ENCODE measurements at regions not wholly inside any gene's neighbourhood (a gene's known extent, or its start where the extent isn't known, plus 50 kb on each side); places are given as distances from the start of the nearest gene placed in this dataset.
"Not testable (repeated sequence)": the region's sequence is repeated elsewhere in the genome, so short reads cannot be mapped to it uniquely, and the experiment has no call there.

DNA sequence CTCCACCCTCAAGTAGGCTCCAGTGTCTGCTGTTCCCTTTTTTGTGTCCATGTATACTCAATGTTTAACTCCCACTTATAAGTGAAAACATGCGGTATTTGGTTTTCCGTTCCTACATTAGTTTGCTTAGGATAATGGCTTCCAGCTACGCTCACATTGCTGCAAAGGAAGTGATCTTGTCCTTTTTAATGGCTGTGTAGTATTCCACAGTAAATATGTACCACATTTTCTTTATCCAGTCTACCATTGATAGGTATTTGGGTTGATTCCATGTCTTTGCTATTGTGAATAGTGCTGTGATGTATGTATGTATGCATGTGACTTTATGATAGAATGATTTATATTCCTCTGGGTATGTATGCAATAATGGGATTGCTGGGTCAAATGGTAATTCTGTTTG lies 144.6 kb downstream of the BRD1 start:
- H3K36me3 Mint-ChIP-seq (ENCODE audit: low read depth) = no peaks in the 10 kb centered on the region
- H3K27me3 Mint-ChIP-seq (ENCODE audit: low read depth) = peaks cover 60% of the 10 kb centered on the region
- TF ChIP-seq, protein P1, sequence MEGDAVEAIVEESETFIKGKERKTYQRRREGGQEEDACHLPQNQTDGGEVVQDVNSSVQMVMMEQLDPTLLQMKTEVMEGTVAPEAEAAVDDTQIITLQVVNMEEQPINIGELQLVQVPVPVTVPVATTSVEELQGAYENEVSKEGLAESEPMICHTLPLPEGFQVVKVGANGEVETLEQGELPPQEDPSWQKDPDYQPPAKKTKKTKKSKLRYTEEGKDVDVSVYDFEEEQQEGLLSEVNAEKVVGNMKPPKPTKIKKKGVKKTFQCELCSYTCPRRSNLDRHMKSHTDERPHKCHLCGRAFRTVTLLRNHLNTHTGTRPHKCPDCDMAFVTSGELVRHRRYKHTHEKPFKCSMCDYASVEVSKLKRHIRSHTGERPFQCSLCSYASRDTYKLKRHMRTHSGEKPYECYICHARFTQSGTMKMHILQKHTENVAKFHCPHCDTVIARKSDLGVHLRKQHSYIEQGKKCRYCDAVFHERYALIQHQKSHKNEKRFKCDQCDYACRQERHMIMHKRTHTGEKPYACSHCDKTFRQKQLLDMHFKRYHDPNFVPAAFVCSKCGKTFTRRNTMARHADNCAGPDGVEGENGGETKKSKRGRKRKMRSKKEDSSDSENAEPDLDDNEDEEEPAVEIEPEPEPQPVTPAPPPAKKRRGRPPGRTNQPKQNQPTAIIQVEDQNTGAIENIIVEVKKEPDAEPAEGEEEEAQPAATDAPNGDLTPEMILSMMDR (conservative IDR thresholded peaks at IDR 0.05) = no peak
- no peak overlapping the region for H3K27ac Mint-ChIP-seq (ENCODE audit: unreplicated experiment)
- no peak overlapping the region for H3K4me3 Mint-ChIP-seq
- DNase-seq (ENCODE audit: low read depth, low spot score) = no peak
- peaks cover 5% of the 10 kb centered on the region for H3K4me1 Mint-ChIP-seq
- peaks cover 3% of the 10 kb centered on the region for H3K9me3 Mint-ChIP-seq

GRCh38 chr22:49680819-49681218 lies 146.9 kb downstream of the BRD1 start:
- not testable (repeated sequence) for H3K27ac Mint-ChIP-seq (ENCODE audit: unreplicated experiment); H3K4me1 Mint-ChIP-seq; DNase-seq (ENCODE audit: low read depth, low spot score); H3K9me3 Mint-ChIP-seq; H3K4me3 Mint-ChIP-seq; H3K36me3 Mint-ChIP-seq (ENCODE audit: low read depth)
- peaks cover 74% of the 10 kb centered on the region for H3K27me3 Mint-ChIP-seq (ENCODE audit: low read depth)

- Mint-ChIP-seq H3K36me3 (ENCODE audit: low read depth) (no peaks in the 10 kb centered on the region), H3K27ac (ENCODE audit: unreplicated experiment) (no peak overlapping the region), H3K4me3 (no peak overlapping the region), H3K27me3 (ENCODE audit: low read depth) (peaks cover 82% of the 10 kb centered on the region), H3K4me1 (peaks cover 5% of the 10 kb centered on the region), H3K9me3 (peaks cover 3% of the 10 kb centered on the region)
- DNase-seq (ENCODE audit: low read depth, low spot score) = no peak
- TF ChIP-seq, protein P1 (conservative IDR thresholded peaks at IDR 0.05) = no peak
Observed at GRCh38 chr22:49678842-49679170, 148.9 kb downstream of the BRD1 start.

DNA sequence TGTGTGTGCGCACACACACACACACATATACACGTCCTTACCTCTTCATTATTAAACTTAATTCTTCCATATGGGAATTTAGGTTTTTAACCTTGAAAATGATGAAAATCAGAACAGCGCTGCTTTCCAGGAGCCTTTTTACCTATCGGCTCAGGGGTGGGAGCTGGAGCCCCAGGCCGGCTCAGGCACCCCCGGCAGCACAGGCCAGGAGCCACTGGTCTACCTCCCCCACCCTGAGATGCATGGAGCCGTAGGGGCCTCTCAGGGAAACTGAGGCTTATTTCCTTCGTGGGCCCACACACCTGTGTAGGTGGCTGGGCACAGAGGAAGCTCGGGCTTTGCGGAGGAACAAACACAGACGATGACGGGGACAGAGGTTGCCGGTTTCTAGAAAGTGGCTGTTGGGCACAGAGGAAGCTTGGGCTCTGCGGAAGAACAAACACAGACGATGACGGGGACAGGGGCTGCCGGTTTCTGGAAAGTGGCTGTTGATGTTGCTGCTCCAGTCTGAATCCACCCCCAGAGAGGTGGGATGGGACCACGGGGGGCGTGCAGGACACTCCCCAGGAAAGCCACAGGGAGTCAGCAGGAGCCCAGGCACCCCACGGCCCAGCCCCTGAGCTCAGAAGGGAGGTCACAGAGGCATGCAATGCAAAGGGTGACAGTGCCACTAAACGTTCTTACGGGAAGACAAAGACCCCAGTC lies 149.4 kb downstream of the BRD1 start:
- Mint-ChIP-seq H3K27me3 (ENCODE audit: low read depth) (peaks cover 80% of the 10 kb centered on the region), H3K4me1 (peaks cover 5% of the 10 kb centered on the region), H3K9me3 (peaks cover 3% of the 10 kb centered on the region), H3K27ac (ENCODE audit: unreplicated experiment) (no peak overlapping the region), H3K4me3 (no peak overlapping the region), H3K36me3 (ENCODE audit: low read depth) (no peaks in the 10 kb centered on the region)
- no peak for DNase-seq (ENCODE audit: low read depth, low spot score)
- TF ChIP-seq, protein P1 (conservative IDR thresholded peaks at IDR 0.05) = no peak

GRCh38 chr22:49677495-49677889 lies 150.2 kb downstream of the BRD1 start:
- DNase-seq (ENCODE audit: low read depth, low spot score) = no peak
- Mint-ChIP-seq H3K4me3 (no peak overlapping the region), H3K36me3 (ENCODE audit: low read depth) (no peaks in the 10 kb centered on the region), H3K4me1 (peaks cover 5% of the 10 kb centered on the region), H3K27me3 (ENCODE audit: low read depth) (peaks cover 78% of the 10 kb centered on the region), H3K27ac (ENCODE audit: unreplicated experiment) (no peak overlapping the region), H3K9me3 (no peaks in the 10 kb centered on the region)
- TF ChIP-seq, protein P1 (conservative IDR thresholded peaks at IDR 0.05) = no peak

DNA sequence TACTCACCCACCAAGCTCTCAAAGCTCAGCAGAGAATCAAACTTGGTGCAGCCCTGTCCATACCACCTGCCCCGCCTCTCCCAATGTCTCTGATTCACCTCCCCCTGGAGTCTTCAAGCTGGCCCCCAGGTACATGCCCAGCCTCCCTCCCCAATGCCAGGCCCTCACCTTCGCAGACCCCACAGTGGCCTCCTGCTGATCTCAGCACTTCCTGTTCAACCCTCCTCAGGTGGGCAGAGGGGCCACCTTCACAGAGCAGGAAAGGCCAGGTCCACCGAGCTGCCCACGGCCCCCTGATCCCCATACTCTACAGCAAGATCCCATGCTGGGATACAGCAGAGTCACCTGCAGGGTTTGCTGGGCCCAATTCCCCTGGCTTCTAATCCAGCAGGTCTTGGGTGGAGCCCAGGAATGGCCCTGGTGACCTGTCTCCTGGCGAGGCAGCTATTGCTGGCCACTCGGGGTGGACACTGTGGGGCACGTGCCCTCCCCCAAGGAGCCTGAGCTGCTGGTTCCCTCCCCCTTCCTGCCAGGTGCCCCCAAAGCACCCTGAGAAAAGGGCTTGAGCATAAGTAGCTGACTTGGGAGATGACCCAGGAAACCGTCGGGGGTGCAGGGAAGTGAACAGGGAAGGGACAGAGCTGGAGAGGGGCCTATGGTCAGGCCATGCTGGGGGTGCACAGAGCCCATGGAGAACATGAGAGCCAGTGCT lies 150.7 kb downstream of the BRD1 start:
- H3K9me3 Mint-ChIP-seq = no peaks in the 10 kb centered on the region
- H3K4me1 Mint-ChIP-seq = peaks cover 6% of the 10 kb centered on the region
- no peak overlapping the region for H3K4me3 Mint-ChIP-seq
- H3K36me3 Mint-ChIP-seq (ENCODE audit: low read depth) = no peaks in the 10 kb centered on the region
- TF ChIP-seq, protein P1 (conservative IDR thresholded peaks at IDR 0.05) = no peak
- DNase-seq (ENCODE audit: low read depth, low spot score) = no peak
- no peak overlapping the region for H3K27ac Mint-ChIP-seq (ENCODE audit: unreplicated experiment)
- H3K27me3 Mint-ChIP-seq (ENCODE audit: low read depth) = peaks cover 76% of the 10 kb centered on the region

Data from neural crest cell (in vitro differentiated cells).